Activated CD4-positive, alpha-beta T cell treated with anti-CD3 and anti-CD28 coated beads, Interleukin-10, Interleukin-2, amounts not matched to agents 100 ng/mL and 50 ng/mL, durations not matched to agents 16 hours and 8 hours (primary cell): ENCODE measurements at regions not wholly inside any gene's neighbourhood (a gene's known extent, or its start where the extent isn't known, plus 50 kb on each side); places are given as distances from the start of the nearest gene placed in this dataset.

Experiments
- DNase-seq: peaks from one replicate; pipeline ENCODE4 v3.0.0-alpha.2; 2020

DNA sequence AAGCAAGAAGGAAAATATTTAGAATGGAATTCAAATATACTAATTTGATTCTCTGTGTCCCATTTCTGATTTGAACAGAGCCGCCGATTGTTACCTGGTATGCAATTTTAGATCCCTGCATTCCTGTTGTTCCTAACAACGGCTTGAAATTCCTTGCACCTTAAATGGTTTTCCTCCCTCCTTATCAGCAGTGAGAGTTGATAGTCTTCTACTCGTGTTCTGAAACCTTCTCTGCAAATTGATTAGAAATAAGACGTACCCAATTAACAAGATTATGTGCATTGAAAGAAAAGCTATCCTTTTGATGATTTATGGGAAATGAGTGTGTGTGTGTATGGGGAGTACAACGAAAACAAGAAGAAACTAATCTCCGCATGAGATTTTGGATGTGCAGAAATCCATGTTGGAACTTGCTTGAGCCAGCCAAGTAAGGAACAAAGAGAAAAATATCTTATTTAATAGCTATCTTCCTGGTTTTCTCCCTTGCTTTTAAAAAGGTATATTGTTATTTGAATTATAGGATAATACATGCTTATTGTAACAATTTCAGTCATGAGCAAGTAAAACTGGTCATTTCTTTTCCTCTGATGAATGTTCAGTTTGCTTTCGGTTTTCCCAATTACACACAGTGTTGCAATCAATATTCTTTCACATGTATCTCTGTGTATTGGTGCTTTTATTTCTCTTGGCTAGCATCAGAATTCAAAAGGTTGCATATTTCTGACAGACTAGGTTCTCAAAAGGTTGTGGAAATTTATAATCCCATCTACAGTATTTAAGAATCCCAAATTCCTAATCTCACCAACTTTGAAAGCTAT is 211.1 kb upstream of the ACTBL2 start:
- DNase-seq = no peak

DNA sequence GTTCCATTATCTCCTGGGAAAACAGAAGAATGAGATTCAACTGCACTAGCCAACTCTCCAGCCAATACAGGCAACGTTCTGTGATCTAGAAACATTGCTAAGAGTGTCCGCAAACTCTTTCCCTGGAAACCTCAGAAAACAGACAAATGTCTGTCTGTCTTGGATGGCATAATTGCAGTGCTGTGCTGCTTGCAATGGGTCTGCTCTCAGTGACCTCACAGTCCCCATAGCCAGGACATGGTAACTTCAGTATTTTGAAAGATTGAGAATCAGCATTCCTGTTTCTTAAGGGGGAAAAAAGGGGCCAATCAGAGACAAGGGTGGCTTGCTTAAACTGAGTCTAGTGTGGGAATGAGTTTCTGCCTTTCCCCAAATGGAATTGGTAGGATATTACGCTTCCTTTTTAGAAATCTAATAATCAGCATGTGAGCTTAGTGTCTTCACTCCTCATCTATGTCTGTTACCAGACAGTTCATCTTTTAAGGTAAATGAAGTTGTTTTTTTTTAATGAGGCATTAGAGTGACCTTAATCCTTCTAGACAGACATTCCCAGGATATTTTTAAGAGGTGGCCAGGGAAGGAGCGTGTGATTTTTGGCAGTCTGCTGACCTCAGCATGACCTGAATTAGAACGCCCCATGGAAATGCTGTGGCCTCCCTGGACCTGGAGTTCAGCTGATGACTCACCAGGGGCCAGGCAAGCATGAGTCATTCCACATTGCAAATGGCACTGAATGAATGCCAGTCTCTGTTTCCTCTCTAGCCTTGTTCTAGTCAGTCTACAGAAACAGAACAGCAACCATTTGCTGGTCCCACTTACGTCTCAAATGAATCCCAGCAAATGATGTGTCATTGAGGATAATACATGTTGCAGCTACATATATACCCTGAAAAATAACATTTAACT is 210.2 kb upstream of the ACTBL2 start:
- DNase-seq = peak; percentile 36

DNA sequence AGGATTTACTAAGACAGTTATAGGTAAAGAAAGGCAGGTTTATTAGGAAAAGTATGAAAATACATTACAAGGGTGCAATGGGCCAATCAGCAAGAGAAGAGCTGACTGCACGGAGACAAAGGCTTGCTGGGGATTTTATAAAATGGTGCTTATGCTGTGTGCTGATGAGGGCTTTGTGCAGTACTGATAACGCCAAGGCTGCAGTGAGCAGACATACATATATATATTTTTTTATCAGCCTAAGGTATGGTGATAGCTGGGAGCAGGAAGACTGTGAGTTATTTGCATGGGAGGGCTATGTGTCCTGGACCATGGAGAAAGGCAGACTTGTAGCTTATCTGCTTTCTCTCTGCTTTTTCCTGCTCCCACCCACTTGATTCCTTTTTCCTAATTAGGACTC is 208.1 kb upstream of the ACTBL2 start:
- DNase-seq = no peak

DNA sequence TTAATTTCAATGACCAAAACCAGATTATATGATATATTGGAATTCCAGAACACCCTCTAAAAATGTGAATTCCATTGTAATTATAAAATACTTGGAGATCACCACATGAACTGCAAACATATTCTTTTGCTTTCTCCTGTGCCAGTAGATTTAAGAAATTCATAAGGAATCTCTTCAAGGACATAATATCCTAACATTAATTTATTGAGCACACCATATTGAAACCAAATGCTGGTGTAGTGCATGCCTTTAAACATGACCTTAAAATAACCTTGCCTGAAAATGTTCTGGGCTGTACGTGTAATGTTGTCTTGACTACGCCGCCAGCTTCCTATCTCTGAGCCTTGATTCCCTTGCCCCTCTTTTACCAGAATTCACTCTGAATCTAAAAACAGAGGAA is 205.0 kb upstream of the ACTBL2 start:
- no peak for DNase-seq

DNA sequence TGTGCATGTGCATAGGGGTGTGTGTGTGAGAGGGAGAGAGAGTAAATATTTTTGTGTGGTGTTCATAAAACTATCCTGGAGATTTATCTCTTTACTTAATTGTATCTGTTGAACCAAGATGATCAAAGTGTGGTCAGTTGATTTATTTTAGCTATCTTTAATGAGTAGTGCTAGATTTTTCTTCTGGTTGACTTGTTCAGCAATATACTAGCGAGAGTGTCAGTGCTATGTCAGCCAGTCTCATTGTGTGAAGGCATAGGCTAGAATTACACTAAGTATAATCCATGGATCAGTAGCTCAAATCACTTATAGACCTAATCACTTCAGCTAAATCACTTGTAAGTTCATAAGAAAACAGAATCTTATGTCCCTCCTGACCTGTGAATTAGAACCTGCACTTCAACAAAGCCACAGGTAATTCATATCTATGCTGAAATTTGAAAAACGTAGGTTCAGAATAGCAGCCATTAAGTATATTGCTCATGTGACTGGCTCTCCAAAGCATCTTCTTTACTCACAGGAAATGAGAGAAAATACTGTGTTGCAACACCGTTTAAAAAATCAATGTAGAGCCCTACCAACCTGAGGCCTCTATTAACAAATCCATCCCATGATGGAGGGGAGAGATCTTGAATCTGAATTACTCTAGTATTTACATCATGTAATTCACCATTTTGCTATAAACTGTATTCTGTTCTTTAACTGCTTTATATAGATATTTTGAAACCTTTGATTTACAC is 203.1 kb upstream of the ACTBL2 start:
- no peak for DNase-seq

DNA sequence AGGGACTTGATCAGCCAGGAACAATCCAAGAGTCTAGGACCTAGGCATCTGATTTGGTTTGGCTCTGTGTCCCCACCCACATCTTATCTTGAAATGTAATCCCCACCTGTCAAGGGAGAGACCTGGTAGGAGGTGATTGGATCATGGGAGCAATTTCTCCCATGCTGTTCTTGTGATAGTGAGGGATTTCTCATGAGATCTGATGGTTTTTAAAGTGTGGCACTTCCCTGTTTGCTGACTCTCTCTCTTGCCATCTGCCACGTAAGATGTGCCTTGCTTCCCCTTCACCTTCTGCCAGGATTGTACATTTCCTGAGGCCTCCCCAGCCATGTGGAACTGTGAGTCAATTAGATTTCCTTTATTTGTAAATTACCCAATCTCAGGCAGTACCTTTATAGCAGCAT is 201.7 kb upstream of the ACTBL2 start:
- no peak for DNase-seq

DNA sequence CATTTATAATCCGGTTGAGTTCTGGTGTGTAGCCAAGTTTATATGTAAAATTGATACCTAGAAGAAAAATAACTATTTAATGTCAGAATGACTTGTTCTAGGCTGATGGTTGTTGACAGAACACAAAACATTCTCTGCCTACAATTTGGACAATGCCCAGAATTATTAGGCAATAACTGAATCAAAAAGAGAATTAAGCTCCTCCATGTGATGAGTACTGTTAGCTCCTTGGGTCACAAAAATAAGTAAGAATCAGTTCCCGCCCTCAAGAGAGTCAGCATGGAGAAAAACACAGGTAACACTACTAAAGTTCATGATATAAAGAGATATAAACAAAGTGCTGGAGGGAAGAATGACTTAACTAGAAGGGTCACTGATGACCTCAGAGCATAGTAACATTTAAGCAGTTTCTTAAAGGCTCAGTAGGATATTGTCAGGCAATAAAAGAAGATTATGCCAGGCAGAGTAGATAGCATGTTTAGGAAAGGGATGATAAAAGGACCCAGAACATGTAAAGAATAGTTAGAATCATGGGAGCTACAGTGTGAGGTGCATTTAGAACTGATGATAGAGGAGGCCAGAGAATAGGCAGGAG is 200.5 kb upstream of the ACTBL2 start:
- no peak for DNase-seq

DNA sequence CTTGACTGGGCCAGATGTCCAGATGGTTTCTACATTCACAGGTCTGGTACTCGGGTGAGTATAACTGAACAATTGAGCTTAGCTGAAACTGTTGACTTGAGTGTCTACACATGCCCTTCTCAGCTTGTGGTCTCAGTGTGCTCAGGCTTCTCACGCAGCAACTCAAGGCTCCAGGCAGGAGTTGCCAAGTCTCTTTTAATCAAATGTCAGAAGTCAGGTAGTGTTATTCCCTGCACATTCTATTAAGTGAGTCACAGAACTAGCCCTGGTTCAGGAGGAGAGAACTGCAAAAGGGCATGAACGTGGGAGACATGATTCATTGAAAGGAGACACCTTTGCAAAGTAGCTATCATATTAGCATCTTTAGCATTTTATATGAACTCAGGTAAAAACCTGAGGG is 199.3 kb upstream of the ACTBL2 start:
- no peak for DNase-seq

DNA sequence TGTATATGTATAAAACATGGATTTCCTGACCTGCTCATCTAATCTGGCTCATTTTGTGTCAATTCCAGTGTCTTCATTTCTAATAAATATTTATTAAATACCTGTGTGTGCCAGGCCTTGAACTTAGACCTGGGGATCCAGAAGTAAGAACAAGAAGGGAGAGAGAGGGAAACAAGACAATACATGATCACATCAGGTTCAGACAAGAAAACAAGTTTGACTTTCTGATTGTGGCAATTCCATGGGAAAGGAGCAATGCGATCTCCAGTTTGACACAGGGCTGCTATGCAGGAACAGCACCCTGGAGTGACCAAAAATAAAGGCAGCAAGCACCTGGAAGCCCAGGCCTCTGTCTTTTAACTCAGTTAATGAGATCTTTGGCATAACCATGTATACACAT is 198.1 kb upstream of the ACTBL2 start:
- no peak for DNase-seq

DNA sequence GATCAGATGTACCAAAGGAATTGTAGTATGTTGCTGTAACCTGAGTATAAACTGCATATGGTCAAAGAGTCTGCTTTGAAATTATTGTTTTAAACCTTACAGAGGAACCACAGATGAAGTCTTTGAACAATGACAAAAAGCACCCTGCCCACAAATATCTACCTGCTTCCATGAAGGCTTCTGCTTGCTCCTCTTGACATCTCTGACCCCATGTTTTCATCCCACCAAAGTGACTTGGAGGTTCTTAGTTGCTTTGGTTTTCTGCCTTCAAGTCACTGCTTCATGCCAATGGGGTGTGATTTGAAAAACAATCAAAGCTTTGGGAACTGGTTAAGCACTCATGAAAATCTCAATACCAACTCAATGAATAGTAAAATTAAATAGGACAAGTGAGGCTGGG is 194.6 kb upstream of the ACTBL2 start:
- DNase-seq = no peak

DNA sequence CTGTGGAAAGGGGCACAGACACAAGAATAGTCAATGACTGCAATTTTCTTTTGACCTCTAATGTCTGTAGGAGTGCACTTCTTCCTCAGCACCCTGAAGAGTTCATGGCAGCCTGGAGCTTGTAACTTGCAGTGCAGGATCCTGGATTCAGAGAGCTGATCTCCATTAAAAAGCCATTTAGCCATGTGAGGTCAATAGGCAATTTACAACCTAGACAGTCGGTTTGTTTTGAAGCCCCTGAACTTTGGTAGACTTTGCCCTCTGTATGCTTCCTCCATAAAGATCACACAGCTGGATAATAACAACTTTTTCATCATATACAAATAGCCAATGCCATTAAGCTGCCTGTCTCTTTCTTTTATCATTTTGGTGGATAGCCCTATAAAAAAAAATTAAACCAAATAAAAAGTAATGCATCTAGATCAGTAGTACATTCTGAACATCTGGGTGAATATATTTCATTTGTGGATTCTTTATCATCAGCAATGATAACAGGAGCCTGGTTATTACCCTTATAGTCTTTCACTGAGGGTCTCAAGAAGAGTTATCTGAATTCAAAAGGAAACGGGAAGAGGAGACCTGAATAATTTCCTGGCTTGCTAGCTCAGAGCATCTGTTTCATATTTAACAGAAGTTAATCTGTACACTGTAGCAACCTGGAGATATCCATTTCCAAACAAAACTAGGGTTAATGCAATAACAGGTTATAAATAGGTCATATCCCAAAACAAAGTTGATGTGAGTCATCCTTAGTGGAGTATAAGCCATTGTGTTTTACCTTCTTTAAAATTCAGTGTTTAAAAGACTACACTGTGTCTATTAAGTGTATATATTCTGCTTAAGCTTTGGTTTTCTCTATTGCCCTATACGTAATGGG is 193.8 kb upstream of the ACTBL2 start:
- DNase-seq = no peak

DNA sequence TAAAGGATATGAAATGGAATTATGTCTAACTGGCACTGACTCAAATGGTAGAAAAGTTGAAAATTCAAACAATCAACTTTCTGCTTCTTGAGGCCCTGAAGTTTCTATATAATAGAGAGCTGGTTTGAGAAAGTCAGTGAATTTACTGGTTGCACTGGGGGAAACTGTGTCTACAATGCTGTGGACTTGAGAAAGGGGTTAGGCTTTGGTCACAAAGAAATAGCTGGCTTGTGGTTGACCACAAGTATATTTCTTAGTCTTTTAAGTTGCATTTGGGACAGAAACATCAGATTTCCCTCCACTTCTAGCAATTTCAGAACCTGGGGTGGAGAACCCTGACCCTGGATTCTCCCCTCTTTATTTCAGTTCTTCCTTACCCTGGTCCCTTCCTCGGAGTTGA is 192.6 kb upstream of the ACTBL2 start:
- DNase-seq = no peak

DNA sequence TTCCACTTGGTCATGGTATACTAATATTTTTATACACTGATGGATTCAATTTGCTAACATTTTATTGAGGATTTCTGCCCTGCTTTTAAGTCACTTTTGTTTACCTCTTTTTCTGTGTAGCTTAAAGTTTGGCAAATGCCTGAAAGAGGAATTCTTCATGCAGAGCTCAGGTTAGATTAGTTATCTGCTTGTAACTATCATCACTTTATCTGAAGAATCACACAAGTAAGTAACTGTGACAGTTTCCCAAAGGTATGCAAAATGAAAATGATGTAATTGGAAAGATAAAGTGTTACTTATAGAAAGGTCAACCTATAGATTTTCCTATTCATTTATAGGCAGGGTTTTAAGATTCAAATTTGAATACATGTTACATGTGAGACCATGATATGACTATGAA is 188.8 kb upstream of the ACTBL2 start:
- DNase-seq = no peak

DNA sequence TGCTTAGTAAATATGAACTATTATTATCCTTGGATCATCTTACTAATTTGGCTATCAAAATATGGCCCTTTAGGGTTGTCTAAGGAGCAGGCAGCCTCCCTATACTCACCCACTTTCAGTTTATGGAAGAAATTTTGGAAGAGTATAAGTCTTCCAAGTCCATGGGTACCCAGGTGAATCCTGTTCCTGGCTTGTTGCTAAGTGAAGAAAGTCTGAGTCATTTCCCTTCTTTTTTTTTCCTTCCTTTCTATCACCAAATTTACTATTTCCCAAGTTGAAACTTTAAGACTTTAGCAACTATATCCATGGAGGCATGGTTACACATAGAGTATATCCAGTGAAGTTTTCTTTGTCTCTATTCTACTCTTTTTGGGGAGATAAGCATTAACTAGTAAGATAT is 184.0 kb upstream of the ACTBL2 start:
- DNase-seq = no peak

DNA sequence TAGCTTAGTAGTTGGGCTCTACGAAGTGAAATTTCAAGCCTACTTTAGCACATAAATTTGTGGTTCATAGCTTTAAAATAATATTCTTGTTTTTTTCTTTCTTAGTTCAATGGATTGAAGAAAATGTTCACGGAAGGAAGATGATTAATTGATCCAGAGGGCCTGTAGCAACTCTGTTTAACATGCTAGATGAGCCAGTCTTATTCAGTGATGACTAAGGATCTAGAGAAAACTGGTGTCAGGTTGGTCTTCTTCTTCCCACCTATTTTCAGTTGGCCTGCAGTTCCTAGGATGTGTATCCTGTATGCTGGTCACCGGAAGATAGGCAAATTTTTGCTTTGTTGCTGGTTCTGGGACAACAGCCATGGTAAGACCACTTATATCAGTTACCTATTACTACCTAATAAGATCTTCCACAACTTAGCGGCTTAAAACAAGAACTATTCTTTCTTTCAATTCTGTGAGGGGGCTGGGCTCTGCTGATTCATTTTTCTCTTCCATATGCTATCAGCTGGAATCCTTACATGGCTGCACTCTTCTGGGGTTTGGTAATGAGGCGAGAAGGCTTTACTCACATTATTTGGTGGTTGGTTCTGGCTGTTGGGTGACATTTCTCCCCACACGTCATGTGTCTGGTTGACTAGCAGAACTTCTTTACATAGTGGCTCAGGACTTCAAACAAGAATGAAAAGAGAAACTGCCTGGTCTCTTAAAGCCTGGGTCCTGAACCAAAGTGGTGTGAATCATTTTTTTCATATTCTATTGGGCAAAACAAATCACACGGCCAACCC is 182.7 kb upstream of the ACTBL2 start:
- no peak for DNase-seq

DNA sequence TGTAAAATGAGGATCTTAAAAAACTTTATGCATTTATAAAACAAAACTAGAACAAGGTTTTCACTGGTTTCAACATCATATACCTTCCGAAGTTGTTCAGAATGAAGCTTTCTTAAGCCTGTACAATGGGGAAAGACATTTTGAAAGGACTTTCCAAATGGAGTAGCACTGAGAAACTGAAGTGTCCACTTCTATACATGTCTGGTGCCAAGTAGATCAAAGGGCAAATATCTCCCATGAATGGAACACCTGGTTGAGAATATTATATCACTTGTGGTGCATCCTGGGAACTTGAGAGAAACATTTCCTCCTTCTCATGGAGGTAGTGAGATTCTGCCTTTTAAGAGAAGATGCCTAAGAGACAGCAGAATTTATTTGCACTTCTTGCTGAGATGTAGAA is 182.1 kb upstream of the ACTBL2 start:
- no peak for DNase-seq

DNA sequence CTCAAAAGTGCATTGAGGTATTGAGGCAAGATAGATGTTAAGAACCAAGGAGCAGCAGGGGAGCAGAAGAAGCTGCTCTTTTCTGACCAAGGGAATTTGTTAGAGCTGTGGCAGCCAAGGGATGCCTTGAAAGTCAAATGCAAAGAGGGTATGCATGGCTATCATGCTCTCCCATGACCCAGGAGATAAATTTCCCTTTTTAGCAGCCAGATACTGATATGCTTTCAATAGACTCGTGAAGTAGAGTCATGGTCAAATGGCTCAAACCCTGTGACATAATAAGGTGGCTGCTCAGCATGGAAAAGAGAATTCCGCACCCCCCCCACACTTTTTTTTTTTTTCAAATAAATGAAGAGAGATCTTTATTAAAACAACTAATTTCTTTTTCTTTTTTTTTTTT is 180.9 kb upstream of the ACTBL2 start:
- no peak for DNase-seq

DNA sequence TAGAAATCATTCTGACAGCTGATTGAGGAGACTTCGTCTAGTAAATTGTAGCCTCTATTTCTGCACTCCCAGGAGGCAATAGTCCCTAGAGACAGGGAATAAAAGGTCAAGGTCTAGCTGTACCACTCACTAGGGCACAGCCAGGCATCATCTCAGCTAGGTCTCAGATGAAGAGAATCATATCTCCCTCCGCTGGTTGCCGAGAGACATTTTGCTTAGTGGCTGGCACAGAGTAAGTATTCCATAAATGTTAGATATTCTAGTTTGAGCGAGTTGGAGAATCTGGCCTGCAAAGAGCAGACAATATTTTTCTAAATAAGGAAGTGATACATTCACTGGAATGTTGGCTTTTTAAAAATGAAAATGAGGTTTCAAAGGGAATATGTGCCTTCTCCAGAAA is 180.4 kb upstream of the ACTBL2 start:
- DNase-seq = no peak

DNA sequence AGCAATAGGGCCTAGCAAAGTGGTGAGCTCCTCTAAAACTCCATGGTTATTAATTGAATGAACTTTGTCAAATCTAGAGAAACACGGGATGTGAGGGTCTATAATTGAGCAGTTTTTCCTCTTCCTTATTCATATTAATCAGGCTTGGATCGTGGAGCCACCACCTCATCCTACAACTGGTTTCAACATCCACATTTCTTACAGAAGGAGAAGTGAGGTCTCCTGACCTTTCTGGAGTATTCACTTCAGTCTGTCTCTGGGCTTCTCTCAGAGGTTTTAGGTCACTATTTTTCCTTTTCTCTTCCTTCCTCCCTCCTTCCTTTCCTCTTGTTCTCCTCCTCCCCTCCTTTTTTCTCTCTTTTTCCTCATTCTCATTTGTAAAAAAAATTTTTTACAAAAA is 177.3 kb upstream of the ACTBL2 start:
- DNase-seq = no peak

DNA sequence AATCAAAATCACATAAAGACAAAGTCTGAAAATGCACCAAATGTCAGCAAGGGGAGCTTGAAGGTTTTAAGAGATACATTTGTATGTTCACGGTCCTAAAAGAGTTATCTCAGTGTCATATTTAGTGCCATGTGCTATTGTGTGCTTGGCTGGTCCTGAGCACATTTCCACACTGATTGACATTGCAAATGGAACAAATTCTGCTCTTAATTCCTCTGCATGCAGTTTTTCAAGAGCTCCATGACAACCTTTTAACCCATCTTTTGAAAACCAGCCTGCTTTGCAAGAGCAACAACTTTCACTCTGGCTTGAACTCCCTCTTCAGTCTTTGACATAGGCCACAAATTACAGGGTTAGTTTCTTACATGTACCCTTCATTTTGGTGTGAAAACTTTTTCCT is 175.4 kb upstream of the ACTBL2 start:
- DNase-seq = no peak

DNA sequence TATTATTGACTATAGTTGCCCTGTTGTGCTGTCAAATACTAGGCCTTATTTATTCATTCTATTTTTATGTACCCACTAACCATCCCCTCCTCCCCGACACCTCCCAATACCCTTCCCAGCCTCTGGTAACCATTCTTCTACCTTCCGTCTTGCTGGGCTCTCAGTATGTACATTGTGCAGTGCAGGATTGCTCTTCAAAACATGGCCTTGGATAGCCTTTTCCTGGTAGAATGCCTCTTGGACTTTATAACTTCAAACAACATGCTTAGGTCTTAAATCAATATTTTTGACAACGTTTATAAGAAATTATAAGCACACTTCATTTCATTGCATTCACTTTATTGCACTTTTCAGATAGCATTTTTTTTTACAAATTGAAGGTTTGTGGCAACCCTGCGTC is 172.6 kb upstream of the ACTBL2 start:
- DNase-seq = no peak
